IMR-90 (cell line): ENCODE measurements at regions not wholly inside any gene's neighbourhood (a gene's known extent, or its start where the extent isn't known, plus 50 kb on each side); places are given as distances from the start of the nearest gene placed in this dataset.

Experiments used
- BHLHE40 ChIP-seq: fragments of 150-350 bp; IDR thresholded peaks from 2 replicates; pipeline ENCODE4 v1.6.1; 2016; ENCODE audit warnings: mild to moderate bottlenecking, low read depth, low read length
- CEBPB ChIP-seq: IDR thresholded peaks from 2 replicates; pipeline ENCODE4 v1.6.1; 2012; ENCODE audit warnings: low read depth, low read length, improper control_type of control experiment
- CTCF ChIP-seq: conservative IDR thresholded peaks from 2 replicates; pipeline ENCODE4 v1.5.1; 2012; ENCODE audit warnings: mild to moderate bottlenecking, low read depth, low read length, improper control_type of control experiment
- MAFK ChIP-seq: IDR thresholded peaks from 2 replicates; pipeline ENCODE4 v1.6.1; 2012; ENCODE audit warnings: low read depth, low read length, improper control_type of control experiment
- POLR2A ChIP-seq: IDR thresholded peaks from 2 replicates; pipeline ENCODE4 v1.6.1; 2012; ENCODE audit warnings: mild to moderate bottlenecking, low read depth, low read length
- RAD21 ChIP-seq: IDR thresholded peaks from 2 replicates; pipeline ENCODE4 v1.6.1; 2012; ENCODE audit warnings: low read length, improper control_type of control experiment
- RFX5 ChIP-seq: IDR thresholded peaks from 2 replicates; pipeline ENCODE4 v1.8.0; 2012; ENCODE audit warnings: low read depth, mild to moderate bottlenecking, low read length, moderate library complexity

GRCh38 chr1:67557696-67558448 is 127.1 kb upstream of the GADD45A start:
- TF ChIP-seq CTCF (no peak), POLR2A (no peak), BHLHE40 (no peak), MAFK (no peak), CEBPB (no peak), RFX5 (no peak), RAD21 (no peak)
